Neural cell (in vitro differentiated cells): ENCODE measurements at regions not wholly inside any gene's neighbourhood (a gene's known extent, or its start where the extent isn't known, plus 50 kb on each side); places are given as distances from the start of the nearest gene placed in this dataset.

Experiments
- H2AFZ ChIP-seq: fragments of 200-600, 300-800 bp; sonication (generic), shearing (Covaris generic); 2 replicates; pipeline ENCODE4 v1.6.0; 2014; ENCODE audit warnings: low read depth, mild to moderate bottlenecking, antibody characterized with exemption, low read length, moderate library complexity
- H3F3A ChIP-seq: fragments of 200-600 bp; shearing (Covaris generic); 2 replicates; pipeline ENCODE4 v1.6.1; 2016; ENCODE audit warnings: mild to moderate bottlenecking, moderate library complexity, mixed read lengths, antibody characterized with exemption, low read length; ENCODE audit not compliant: insufficient read depth, poor library complexity, severe bottlenecking
- H3K27ac ChIP-seq: fragments of 200-600, 300-800 bp; sonication (generic), shearing (Covaris generic); 2 replicates; pipeline ENCODE4 v1.5.1; 2014; ENCODE audit warnings: mild to moderate bottlenecking, low read length, moderate library complexity
- H3K27me3 ChIP-seq: fragments of 300-800, 200-600 bp; sonication (generic), shearing (Covaris generic); 2 replicates; pipeline ENCODE4 v1.6.0; 2014; ENCODE audit warnings: mild to moderate bottlenecking, low read depth, low read length, moderate library complexity; ENCODE audit not compliant: insufficient read depth
- H3K36me3 ChIP-seq: fragments of 300-800, 200-600 bp; sonication (generic), shearing (Covaris generic); 2 replicates; pipeline ENCODE4 v1.5.1; 2014; ENCODE audit warnings: mild to moderate bottlenecking, antibody characterized with exemption, low read length, moderate library complexity; ENCODE audit not compliant: insufficient read depth
- H3K4me2 ChIP-seq: fragments of 300-800, 200-600 bp; sonication (generic), shearing (Covaris generic); 2 replicates; pipeline ENCODE4 v1.6.0; 2014; ENCODE audit warnings: mild to moderate bottlenecking, low read length
- H3K4me3 ChIP-seq: fragments of 300-800, 200-600 bp; sonication (generic), shearing (Covaris generic); 2 replicates; pipeline ENCODE4 v1.5.1; 2014; ENCODE audit warnings: mild to moderate bottlenecking, low read length, moderate library complexity
- H3K79me2 ChIP-seq: fragments of 200-600 bp; shearing (Covaris generic); replicated peaks from 2 replicates; pipeline ENCODE4 v1.6.0; 2014; ENCODE audit warnings: mild to moderate bottlenecking, low read length, moderate library complexity; ENCODE audit not compliant: insufficient read depth
- H3K9ac ChIP-seq: fragments of 300-800, 200-600 bp; sonication (generic), shearing (Covaris generic); 2 replicates; pipeline ENCODE4 v1.6.1; 2016; ENCODE audit warnings: mild to moderate bottlenecking, low read length, mixed read lengths
- H3K9me2 ChIP-seq: fragments of 200-600 bp; shearing (Covaris generic); 2 replicates; pipeline ENCODE4 v1.6.1; 2016; ENCODE audit warnings: mild to moderate bottlenecking, low read length, mixed read lengths; ENCODE audit not compliant: insufficient read depth
- H3K9me3 ChIP-seq: fragments of 200-600, 300-800 bp; sonication (generic), shearing (Covaris generic); 2 replicates; pipeline ENCODE4 v1.6.1; 2016; ENCODE audit warnings: mild to moderate bottlenecking, mixed run types, low read length, moderate library complexity, mixed read lengths
- H4K20me1 ChIP-seq: fragments of 200-600 bp; shearing (Covaris generic); 2 replicates; pipeline ENCODE4 v1.6.1; 2016; ENCODE audit warnings: mild to moderate bottlenecking, mixed run types; ENCODE audit not compliant: insufficient read depth
- EP300 ChIP-seq: fragments of 450-650 bp; conservative IDR thresholded peaks from 2 replicates; pipeline ENCODE4 v1.6.1; 2014; ENCODE audit warnings: antibody characterized with exemption, mild to moderate bottlenecking, moderate library complexity; ENCODE audit not compliant: poor library complexity, severe bottlenecking
- EZH2 ChIP-seq: fragments of 200-600, 300-800 bp; shearing (Covaris generic), sonication (generic); IDR thresholded peaks from 2 replicates; pipeline ENCODE4 v1.6.1; 2014; ENCODE audit warnings: antibody characterized with exemption, low read length, borderline replicate concordance, mild to moderate bottlenecking; ENCODE audit not compliant: insufficient read depth, poor library complexity, severe bottlenecking
- MXI1 ChIP-seq: fragments of 450-650 bp; conservative IDR thresholded peaks from 2 replicates; pipeline ENCODE4 v1.6.1; 2014; ENCODE audit warnings: antibody characterized with exemption, mild to moderate bottlenecking; ENCODE audit not compliant: poor library complexity, severe bottlenecking
- POLR2AphosphoS5 ChIP-seq: IDR thresholded peaks from 2 replicates; pipeline ENCODE4 v1.6.1; 2012
- RAD21 ChIP-seq: fragments of 450-650 bp; conservative IDR thresholded peaks from 2 replicates; pipeline ENCODE4 v1.6.1; 2014; ENCODE audit warnings: antibody characterized with exemption, mild to moderate bottlenecking, moderate library complexity
- REST ChIP-seq: IDR thresholded peaks from 2 replicates; pipeline ENCODE4 v1.6.1; 2012; ENCODE audit warnings: borderline replicate concordance
- SMC3 ChIP-seq: fragments of 450-650 bp; conservative IDR thresholded peaks from 2 replicates; pipeline ENCODE4 v1.6.1; 2014; ENCODE audit warnings: antibody characterized with exemption, mild to moderate bottlenecking, moderate library complexity; ENCODE audit not compliant: poor library complexity
- TAF1 ChIP-seq: IDR thresholded peaks from 2 replicates; pipeline ENCODE4 v1.6.1; 2012; ENCODE audit warnings: low read depth
- TF ChIP-seq, protein P1 (sequence below): fragments of 450-650 bp; IDR thresholded peaks from 2 replicates; pipeline ENCODE4 v1.5.1; 2014; ENCODE audit warnings: antibody characterized with exemption, mild to moderate bottlenecking, moderate library complexity; ENCODE audit not compliant: poor library complexity, severe bottlenecking

DNA sequence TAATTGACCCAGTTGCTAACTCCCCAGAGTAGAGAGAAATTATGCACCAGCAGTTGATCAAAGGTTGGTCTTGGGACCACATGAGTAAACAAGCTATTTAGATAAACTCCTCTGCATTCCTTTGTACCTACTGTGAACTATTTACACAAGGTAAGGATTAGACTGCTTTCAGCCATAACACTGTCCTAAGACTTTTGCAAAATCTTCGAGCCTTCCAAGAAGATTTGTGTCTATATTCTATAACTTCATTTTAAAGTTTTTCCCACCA is 108.5 kb upstream of the UNC13C start:
- no peaks in the 10 kb centered on the region for H3K79me2 ChIP-seq
- H3K4me3 ChIP-seq = no peak overlapping the region
- no peak overlapping the region for H3K27ac ChIP-seq
- no peaks in the 10 kb centered on the region for H4K20me1 ChIP-seq
- no peaks in the 10 kb centered on the region for H3K36me3 ChIP-seq
- H3F3A ChIP-seq = no peaks in the 10 kb centered on the region
- H3K27me3 ChIP-seq = no peaks in the 10 kb centered on the region
- H3K9me2 ChIP-seq = no peaks in the 10 kb centered on the region
- no peak for TF ChIP-seq POLR2AphosphoS5
- TF ChIP-seq EZH2 = no peak
- TF ChIP-seq, protein P1, sequence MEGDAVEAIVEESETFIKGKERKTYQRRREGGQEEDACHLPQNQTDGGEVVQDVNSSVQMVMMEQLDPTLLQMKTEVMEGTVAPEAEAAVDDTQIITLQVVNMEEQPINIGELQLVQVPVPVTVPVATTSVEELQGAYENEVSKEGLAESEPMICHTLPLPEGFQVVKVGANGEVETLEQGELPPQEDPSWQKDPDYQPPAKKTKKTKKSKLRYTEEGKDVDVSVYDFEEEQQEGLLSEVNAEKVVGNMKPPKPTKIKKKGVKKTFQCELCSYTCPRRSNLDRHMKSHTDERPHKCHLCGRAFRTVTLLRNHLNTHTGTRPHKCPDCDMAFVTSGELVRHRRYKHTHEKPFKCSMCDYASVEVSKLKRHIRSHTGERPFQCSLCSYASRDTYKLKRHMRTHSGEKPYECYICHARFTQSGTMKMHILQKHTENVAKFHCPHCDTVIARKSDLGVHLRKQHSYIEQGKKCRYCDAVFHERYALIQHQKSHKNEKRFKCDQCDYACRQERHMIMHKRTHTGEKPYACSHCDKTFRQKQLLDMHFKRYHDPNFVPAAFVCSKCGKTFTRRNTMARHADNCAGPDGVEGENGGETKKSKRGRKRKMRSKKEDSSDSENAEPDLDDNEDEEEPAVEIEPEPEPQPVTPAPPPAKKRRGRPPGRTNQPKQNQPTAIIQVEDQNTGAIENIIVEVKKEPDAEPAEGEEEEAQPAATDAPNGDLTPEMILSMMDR = no peak
- no peak for TF ChIP-seq EP300
- TF ChIP-seq RAD21 = no peak
- no peak for TF ChIP-seq REST
- TF ChIP-seq SMC3 = no peak
- no peak for TF ChIP-seq TAF1
- no peak for TF ChIP-seq MXI1
- H3K9ac ChIP-seq = no peak overlapping the region
- H3K4me2 ChIP-seq = no peak overlapping the region
- H2AFZ ChIP-seq = no peak overlapping the region
- no peaks in the 10 kb centered on the region for H3K9me3 ChIP-seq

GRCh38 chr15:53869044-53869805 is 109.0 kb upstream of the UNC13C start:
- H3K9ac ChIP-seq = no peak overlapping the region
- no peak overlapping the region for H3K27ac ChIP-seq
- no peaks in the 10 kb centered on the region for H3K27me3 ChIP-seq
- TF ChIP-seq EP300 (no peak), TAF1 (no peak), REST (no peak), SMC3 (no peak), MXI1 (no peak), EZH2 (no peak), RAD21 (no peak), POLR2AphosphoS5 (no peak)
- TF ChIP-seq, protein P1 = no peak
- no peak overlapping the region for H2AFZ ChIP-seq
- H3F3A ChIP-seq = no peaks in the 10 kb centered on the region
- H3K4me2 ChIP-seq = no peak overlapping the region
- no peaks in the 10 kb centered on the region for H3K9me2 ChIP-seq
- no peaks in the 10 kb centered on the region for H3K36me3 ChIP-seq
- H3K9me3 ChIP-seq = no peaks in the 10 kb centered on the region
- no peak overlapping the region for H3K4me3 ChIP-seq
- H3K79me2 ChIP-seq = no peaks in the 10 kb centered on the region
- H4K20me1 ChIP-seq = no peaks in the 10 kb centered on the region
